H9 (cell line): ENCODE measurements at regions not wholly inside any gene's neighbourhood (a gene's known extent, or its start where the extent isn't known, plus 50 kb on each side); places are given as distances from the start of the nearest gene placed in this dataset.

Experiments
- DNase-seq: peaks from one replicate; pipeline ENCODE4 v3.0.0-alpha.2; 2017
- H2AFZ ChIP-seq: one replicate; pipeline ENCODE4 v1.6.1; 2013; ENCODE audit warnings: mild to moderate bottlenecking, low read length, control low read depth, moderate library complexity
- H2AK5ac ChIP-seq: 2 replicates; pipeline ENCODE4 v1.6.1; 2013; ENCODE audit warnings: low read length, control low read depth, mixed read lengths; ENCODE audit not compliant: insufficient read length
- H2BK120ac ChIP-seq: one replicate; pipeline ENCODE4 v1.6.1; 2013; ENCODE audit warnings: low read depth, mild to moderate bottlenecking, low read length, control low read depth, inconsistent platforms; ENCODE audit not compliant: poor library complexity, severe bottlenecking
- H2BK12ac ChIP-seq: 2 replicates; pipeline ENCODE4 v1.6.1; 2013; ENCODE audit warnings: low read length, control low read depth, mixed read lengths, low read depth; ENCODE audit not compliant: insufficient read length
- H2BK15ac ChIP-seq: 2 replicates; pipeline ENCODE4 v1.6.1; 2013; ENCODE audit warnings: low read depth, low read length, control low read depth
- H2BK20ac ChIP-seq: one replicate; pipeline ENCODE4 v1.6.1; 2013; ENCODE audit warnings: low read depth, mild to moderate bottlenecking, low read length, control low read depth, inconsistent platforms; ENCODE audit not compliant: poor library complexity, severe bottlenecking
- H2BK5ac ChIP-seq: 2 replicates; pipeline ENCODE4 v1.6.1; 2013; ENCODE audit warnings: low read length, control low read depth, mixed read lengths; ENCODE audit not compliant: insufficient read length
- H3K14ac ChIP-seq: 2 replicates; pipeline ENCODE4 v1.6.1; 2013; ENCODE audit warnings: low read length, control low read depth; ENCODE audit not compliant: insufficient read depth
- H3K18ac ChIP-seq: 2 replicates; pipeline ENCODE4 v1.6.1; 2013; ENCODE audit warnings: low read depth, mild to moderate bottlenecking, mixed read lengths, low read length, control low read depth; ENCODE audit not compliant: insufficient read length
- H3K23ac ChIP-seq: 2 replicates; pipeline ENCODE4 v1.6.1; 2013; ENCODE audit warnings: low read length, control low read depth, mixed read lengths, low read depth; ENCODE audit not compliant: insufficient read length
- H3K23me2 ChIP-seq: 2 replicates; pipeline ENCODE4 v1.6.1; 2013; ENCODE audit warnings: low read depth, mild to moderate bottlenecking, mixed read lengths, low read length, control low read depth; ENCODE audit not compliant: insufficient read length, poor library complexity, severe bottlenecking
- H3K27ac ChIP-seq: 2 replicates; pipeline ENCODE4 v1.5.1; 2013; ENCODE audit warnings: low read length, control low read depth, mixed read lengths, low read depth; ENCODE audit not compliant: insufficient read length
- H3K27me3 ChIP-seq: 2 replicates; pipeline ENCODE4 v1.6.1; 2013; ENCODE audit warnings: low read length, control low read depth, inconsistent platforms; ENCODE audit not compliant: insufficient read depth
- H3K4ac ChIP-seq: 2 replicates; pipeline ENCODE4 v1.6.1; 2013; ENCODE audit warnings: low read depth, mild to moderate bottlenecking, control low read depth, inconsistent platforms, low read length, moderate library complexity
- H3K4me1 ChIP-seq: 2 replicates; pipeline ENCODE4 v1.6.1; 2013; ENCODE audit warnings: low read length, control low read depth, inconsistent platforms; ENCODE audit not compliant: insufficient read depth
- H3K4me2 ChIP-seq: 2 replicates; pipeline ENCODE4 v1.6.1; 2013; ENCODE audit warnings: low read length, control low read depth, mixed read lengths; ENCODE audit not compliant: insufficient read length, insufficient read depth
- H3K56ac ChIP-seq: 2 replicates; pipeline ENCODE4 v1.6.1; 2013; ENCODE audit warnings: low read depth, mild to moderate bottlenecking, mixed read lengths, low read length, control low read depth; ENCODE audit not compliant: insufficient read length
- H3K79me1 ChIP-seq: 2 replicates; pipeline ENCODE4 v1.6.1; 2013; ENCODE audit warnings: low read depth, mild to moderate bottlenecking, moderate library complexity, low read length, control low read depth, inconsistent platforms; ENCODE audit not compliant: insufficient read depth, poor library complexity, severe bottlenecking
- H3K79me2 ChIP-seq: 2 replicates; pipeline ENCODE4 v1.6.1; 2013; ENCODE audit warnings: low read length, control low read depth, inconsistent platforms; ENCODE audit not compliant: insufficient read depth
- H3K9ac ChIP-seq: 2 replicates; pipeline ENCODE4 v1.6.1; 2013; ENCODE audit warnings: low read length, control low read depth, mixed read lengths; ENCODE audit not compliant: insufficient read length; ENCODE audit errors: extremely low read depth
- H3K9me3 ChIP-seq: one replicate; pipeline ENCODE4 v1.6.1; 2013; ENCODE audit warnings: low read depth, low read length, inconsistent platforms; ENCODE audit not compliant: control insufficient read depth
- H3T11ph ChIP-seq: one replicate; pipeline ENCODE4 v1.6.1; 2013; ENCODE audit warnings: mild to moderate bottlenecking, low read length, control low read depth, inconsistent platforms
- H4K20me1 ChIP-seq: one replicate; pipeline ENCODE4 v1.6.1; 2013; ENCODE audit not compliant: control insufficient read depth, insufficient read length, insufficient read depth
- H4K5ac ChIP-seq: 2 replicates; pipeline ENCODE4 v1.6.1; 2013; ENCODE audit warnings: low read depth, mild to moderate bottlenecking, mixed read lengths, low read length, control low read depth; ENCODE audit not compliant: insufficient read length
- H4K8ac ChIP-seq: replicated peaks from 2 replicates; pipeline ENCODE4 v1.6.1; 2013; ENCODE audit warnings: low read length, control low read depth, mixed read lengths, low read depth; ENCODE audit not compliant: insufficient read length
- H4K91ac ChIP-seq: 2 replicates; pipeline ENCODE4 v1.6.1; 2013; ENCODE audit warnings: low read depth, mild to moderate bottlenecking, moderate library complexity, mixed read lengths, low read length, control low read depth; ENCODE audit not compliant: insufficient read length
- H3K27ac Mint-ChIP-seq, 3 experiments: 2 replicates in 2 of 3; 3 replicates in 1 of 3; pipeline ENCODE4 v1.8.0; 2020 to 2021; ENCODE audit warnings: mixed read lengths in 3 of 3, mild to moderate bottlenecking in 1 of 3, moderate library complexity in 1 of 3
- H3K27me3 Mint-ChIP-seq: 2 replicates; pipeline ENCODE4 v1.8.0; 2021; ENCODE audit warnings: low read depth, mild to moderate bottlenecking, moderate library complexity, mixed read lengths
- H3K36me3 Mint-ChIP-seq, 3 experiments: 2 replicates in 2 of 3; 3 replicates in 1 of 3; pipeline ENCODE4 v1.8.0; 2020 to 2021; ENCODE audit warnings: low read depth in 3 of 3, mixed read lengths in 3 of 3; ENCODE audit not compliant: insufficient read depth in 1 of 3
- H3K4me1 Mint-ChIP-seq, 2 experiments: 2 replicates each; pipeline ENCODE4 v1.8.0; 2020; ENCODE audit warnings: mixed read lengths in 2 of 2
- H3K4me3 Mint-ChIP-seq, 2 experiments: 2 replicates in 1 of 2; 3 replicates in 1 of 2; pipeline ENCODE4 v1.8.0; 2020 to 2021; ENCODE audit warnings: mild to moderate bottlenecking in 2 of 2, mixed read lengths in 2 of 2, moderate library complexity in 1 of 2
- H3K9me3 Mint-ChIP-seq, 2 experiments: 2 replicates in 1 of 2; 3 replicates in 1 of 2; pipeline ENCODE4 v1.8.0; 2020; ENCODE audit warnings: mild to moderate bottlenecking in 2 of 2, mixed read lengths in 2 of 2, moderate library complexity in 1 of 2
- CTCF ChIP-seq: fragments of 200-600 bp; sonication (generic); conservative IDR thresholded peaks from 3 replicates; pipeline ENCODE4 v1.8.0; 2021; ENCODE audit warnings: antibody characterized with exemption, mild to moderate bottlenecking
- WGBS: extraction: QIAGEN DNeasy Blood & Tissue Kit; methylation state at CpG from one replicate; pipeline ENCODE4 v1.1.7; 2013; ENCODE audit warnings: missing lambda C conversion rate, low lambda C conversion rate, mixed read lengths; ENCODE audit not compliant: insufficient read length; ENCODE audit errors: extremely low coverage; 5-methylcytosine and 5-hydroxymethylcytosine counted together

GRCh38 chr6:3510617-3511016 is 53.8 kb upstream of the SLC22A23 start:
- no peak overlapping the region for H4K5ac ChIP-seq
- peaks cover 4% of the 10 kb centered on the region; the same call in 1 of the 2 replicates for H3K4me1 ChIP-seq
- Mint-ChIP-seq H3K36me3 (no peaks in the 10 kb centered on the region), H3K27me3 (peaks cover 5% of the 10 kb centered on the region), H3K27ac (no peak overlapping the region; a peak in 1 of 7 replicates), H3K9me3 (no peaks in the 10 kb centered on the region), H3K4me3 (no peak overlapping the region), H3K4me1 (peaks cover 16 to 21% of the 10 kb centered on the region in 2 experiments)
- no peak overlapping the region for H2AFZ ChIP-seq
- no peak for TF ChIP-seq CTCF
- no peak overlapping the region for H3K4me2 ChIP-seq
- H4K20me1 ChIP-seq, result no peaks in the 10 kb centered on the region
- H2BK15ac ChIP-seq, result no peak overlapping the region
- H4K8ac ChIP-seq, result no peak overlapping the region
- H3K79me2 ChIP-seq, result no peaks in the 10 kb centered on the region
- H2BK12ac ChIP-seq, result no peak overlapping the region
- H4K91ac ChIP-seq, result no peak overlapping the region
- no peak overlapping the region for H3T11ph ChIP-seq
- H3K27ac ChIP-seq, result no peak overlapping the region
- no peak overlapping the region for H3K9ac ChIP-seq
- no peak overlapping the region for H3K4ac ChIP-seq
- WGBS, result no CpG with 5 or more reads among the region's 8 CpGs
- H3K9me3 ChIP-seq, result no peaks in the 10 kb centered on the region
- no peaks in the 10 kb centered on the region for H3K79me1 ChIP-seq
- no peak overlapping the region for H2BK20ac ChIP-seq
- H2BK5ac ChIP-seq, result no peak overlapping the region
- no peak overlapping the region for H2BK120ac ChIP-seq
- no peak overlapping the region for H3K14ac ChIP-seq
- H3K23me2 ChIP-seq, result no peaks in the 10 kb centered on the region
- no peak overlapping the region for H3K23ac ChIP-seq
- no peak overlapping the region for H3K18ac ChIP-seq
- H3K56ac ChIP-seq, result no peak overlapping the region
- H2AK5ac ChIP-seq, result no peak overlapping the region
- DNase-seq, result no peak
- no peaks in the 10 kb centered on the region for H3K27me3 ChIP-seq
